Hepatic stellate cell (primary cell): ENCODE measurements at regions not wholly inside any gene's neighbourhood (a gene's known extent, or its start where the extent isn't known, plus 50 kb on each side); places are given as distances from the start of the nearest gene placed in this dataset.

Source experiments
- DNase-seq: peaks from one replicate; pipeline ENCODE4 v3.0.0; 2011; ENCODE audit warnings: low spot score

DNA sequence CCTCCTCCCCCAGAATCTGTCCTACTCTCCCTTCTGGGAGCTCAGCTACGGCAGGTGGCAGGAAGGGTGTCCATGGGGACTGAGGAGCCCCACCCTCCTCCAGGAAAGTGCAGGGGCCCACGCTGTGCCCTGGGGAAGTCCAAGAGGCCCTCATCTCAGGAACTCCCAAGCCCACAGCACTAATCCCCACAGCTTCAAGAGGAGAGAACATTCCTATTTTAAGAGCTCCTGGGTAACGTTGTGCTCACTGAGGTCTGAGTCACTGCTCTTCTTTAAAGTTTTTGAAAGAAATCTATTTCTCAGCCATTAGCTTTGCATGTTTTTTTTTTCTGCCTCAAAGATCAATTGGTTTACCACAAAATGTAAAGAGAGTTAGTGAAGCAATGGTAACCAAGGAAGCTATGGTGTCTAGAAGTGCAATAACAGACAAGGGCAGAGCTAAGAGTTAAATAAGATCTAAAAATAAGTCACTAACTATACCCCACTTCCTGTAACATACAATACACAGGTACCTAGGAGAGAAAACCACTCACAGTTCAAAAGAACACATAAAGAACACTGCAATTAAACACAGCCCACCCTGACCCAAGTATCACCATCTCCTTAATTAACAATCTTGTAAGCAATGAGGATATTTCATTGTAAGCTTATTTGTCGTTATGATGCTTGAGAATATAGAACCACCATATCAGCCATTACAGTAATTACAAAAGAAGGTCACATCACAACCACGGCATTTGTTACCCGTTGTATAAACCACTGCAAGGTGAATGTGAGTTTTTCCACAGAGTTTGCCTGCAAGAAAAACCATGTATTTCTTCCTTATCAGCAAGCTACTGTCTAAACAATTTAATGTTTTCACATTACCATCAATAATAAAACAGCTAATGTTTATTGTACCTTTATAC, 382.3 kb upstream of the SLC30A5 start:
- peak; percentile 16 for DNase-seq

DNA sequence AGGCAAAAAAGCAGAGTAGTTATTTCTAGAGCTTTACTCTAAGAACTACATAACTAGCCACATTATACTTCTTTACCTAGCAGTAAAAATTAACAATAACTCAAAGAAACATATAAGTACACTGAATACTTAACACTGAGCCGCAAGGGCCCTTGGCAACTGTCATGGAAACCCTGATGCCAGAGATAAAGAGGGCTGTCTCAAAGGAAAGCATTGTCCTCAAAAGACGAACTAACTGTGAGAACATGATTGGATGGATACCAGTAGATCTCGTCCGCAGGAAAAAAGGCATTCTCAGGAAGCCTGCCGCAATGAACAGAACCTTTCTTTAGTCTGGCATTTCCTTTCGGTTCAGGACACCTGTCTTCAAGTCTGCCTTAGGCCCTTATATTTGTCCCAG, 379.0 kb upstream of the SLC30A5 start:
- no peak for DNase-seq

DNA sequence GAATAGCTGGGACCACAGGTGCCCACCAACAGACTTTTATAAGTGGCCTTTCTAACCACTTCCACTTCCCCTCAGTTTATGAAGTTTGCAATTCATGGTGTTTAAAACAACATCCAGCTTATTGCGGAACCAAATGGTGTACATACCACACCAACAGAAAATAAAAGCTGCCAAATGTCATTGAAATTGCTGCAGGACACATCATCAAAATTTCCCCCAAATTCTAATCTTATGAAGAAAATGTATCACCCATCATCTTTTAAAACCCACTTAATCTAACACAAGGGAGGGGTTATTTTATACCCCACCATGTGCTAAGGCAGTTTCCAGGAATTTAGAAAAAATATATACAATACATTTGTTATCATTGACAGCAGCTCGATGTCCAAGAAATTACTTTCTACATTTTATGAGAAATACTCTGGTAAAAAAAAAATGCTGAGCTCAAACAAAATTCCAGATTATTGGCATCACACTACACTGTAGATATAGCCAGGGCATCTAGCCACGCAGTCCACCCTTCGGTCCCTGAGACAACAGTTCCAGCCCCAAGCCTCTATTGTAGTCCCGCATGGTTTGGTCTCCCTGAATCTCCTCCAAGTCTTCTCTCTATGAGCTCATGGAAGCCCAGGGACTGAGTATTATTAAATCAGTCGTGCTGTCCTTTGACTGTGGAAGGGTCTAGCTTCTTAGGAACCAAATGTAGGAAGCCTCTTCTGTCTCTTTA, 372.8 kb upstream of the SLC30A5 start:
- no peak for DNase-seq

DNA sequence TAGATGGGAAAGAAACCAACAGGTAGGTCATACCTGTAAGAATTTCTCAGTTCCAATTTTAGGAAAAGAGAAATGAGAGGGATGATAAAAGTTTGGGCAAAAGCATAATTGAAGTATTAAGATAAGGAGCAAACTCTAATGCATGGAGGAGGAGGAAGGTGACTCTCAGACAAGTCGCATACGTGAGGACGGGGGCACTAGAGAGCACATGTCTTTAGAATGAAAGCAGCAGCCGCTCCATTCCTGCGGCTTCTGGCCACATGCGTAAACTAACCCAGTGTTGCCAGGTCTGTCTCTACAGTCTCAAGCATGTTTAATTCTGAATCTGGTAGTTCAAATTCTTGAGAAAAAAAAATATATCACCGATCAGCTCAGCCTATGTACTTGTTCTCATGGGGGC, 371.5 kb upstream of the SLC30A5 start:
- no peak for DNase-seq

DNA sequence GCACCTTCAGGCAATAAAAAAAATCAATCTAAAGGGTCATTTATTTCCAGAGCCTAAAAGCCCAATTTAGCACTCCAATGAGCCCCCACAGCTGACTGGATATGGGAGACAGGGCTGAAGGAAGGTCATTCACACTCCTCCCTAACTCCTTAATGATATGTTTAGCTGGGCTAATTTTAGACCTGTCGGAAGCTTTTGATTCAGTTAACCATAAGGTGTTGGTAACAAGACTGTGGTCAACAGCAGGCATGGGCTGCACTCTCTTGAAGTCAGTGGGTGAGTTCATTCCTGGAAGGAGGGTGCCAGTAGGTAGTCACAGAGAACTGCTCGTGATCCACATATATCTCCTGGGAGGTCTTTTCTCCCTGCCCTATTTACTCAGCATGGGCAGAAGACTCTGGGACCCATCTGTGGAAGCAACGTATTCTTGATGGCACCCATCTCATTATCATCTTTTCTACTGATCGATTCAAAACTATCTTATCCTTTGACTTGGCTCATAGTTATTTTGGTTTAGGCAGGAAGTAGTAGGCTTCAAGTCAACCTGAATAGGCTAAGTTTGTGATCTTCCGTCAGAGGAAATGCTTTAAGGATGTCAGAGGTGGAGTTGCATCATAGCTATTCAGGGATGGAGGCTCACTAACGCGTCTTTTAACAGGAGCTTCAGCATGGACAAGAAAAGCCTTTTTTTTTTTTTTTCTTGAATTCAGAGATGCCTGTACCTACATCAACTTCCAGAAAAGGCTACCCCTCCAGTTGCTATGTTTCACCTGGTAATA, 367.7 kb upstream of the SLC30A5 start:
- no peak for DNase-seq

DNA sequence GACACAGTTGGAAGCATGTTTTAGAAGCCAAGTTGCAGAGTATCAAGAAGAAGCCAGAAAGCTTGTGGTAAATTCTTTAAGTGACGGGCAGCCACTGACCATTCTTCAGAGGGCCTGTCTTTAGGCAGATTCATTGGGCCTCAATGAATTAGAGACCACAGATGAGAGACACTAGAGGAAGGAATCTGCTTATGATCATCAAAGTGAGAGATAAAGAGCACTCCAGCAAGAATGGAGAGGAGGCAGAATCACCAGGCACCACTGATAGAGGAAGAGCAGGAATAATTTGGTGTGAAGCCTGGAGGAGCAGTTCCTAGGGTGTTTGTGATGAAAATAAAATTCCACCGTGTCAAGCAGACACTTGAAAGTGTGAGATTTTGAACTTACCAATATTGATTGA, 365.9 kb upstream of the SLC30A5 start:
- DNase-seq: no peak

DNA sequence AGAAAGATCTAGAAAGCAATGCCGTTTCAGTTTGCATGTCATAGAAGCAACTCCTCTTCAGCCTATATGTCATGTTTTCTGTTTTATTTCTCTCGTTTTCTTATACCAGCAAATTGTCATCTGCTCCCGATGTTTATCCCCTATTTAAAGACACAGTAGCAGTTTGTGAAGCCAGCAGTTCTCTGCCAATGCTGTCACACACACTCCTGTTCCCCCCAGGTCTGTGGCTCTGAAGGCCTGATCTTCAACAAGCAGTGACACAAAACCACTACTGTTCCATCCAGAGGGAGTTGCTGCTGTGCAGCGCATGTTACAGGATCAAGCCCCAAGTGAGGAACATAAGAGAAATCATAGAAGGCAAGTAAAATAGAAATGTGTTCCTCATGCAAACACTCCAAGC, 364.1 kb upstream of the SLC30A5 start:
- DNase-seq: no peak

DNA sequence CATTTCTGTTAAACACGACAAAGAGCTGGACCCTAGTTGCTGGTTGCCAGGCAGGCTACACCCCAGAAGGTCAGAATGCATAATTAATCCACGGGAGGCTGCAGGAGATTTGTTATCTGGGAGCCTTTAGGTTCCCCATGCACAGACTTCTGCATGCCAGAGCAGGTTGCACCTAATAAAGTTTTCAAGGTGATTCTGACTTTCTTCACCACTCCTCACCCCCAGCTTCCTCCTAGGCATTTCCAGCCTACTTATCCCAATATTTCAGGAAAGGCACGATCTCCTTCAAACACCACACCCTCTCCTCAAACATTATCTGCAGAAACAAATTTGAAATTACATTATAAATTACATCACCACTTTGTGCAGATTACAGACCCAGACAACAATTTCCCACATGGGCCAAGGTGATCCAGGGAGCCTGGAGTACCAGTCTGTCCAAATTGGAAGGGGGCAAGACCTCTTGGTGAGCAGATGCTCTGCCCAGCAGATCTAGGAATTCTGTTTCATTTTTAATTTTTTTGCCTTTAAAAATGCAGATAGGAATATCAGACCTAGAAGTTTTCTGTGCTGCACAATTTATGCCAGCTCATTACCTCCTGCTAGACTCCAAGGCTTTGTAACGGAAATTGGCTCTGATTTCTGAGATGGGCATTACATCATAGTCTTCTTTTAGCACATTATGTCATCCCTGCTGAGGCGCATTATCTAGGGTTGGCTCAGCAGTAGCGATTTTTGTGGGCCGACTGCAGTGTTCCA, 363.4 kb upstream of the SLC30A5 start:
- peak; percentile 79 for DNase-seq

DNA sequence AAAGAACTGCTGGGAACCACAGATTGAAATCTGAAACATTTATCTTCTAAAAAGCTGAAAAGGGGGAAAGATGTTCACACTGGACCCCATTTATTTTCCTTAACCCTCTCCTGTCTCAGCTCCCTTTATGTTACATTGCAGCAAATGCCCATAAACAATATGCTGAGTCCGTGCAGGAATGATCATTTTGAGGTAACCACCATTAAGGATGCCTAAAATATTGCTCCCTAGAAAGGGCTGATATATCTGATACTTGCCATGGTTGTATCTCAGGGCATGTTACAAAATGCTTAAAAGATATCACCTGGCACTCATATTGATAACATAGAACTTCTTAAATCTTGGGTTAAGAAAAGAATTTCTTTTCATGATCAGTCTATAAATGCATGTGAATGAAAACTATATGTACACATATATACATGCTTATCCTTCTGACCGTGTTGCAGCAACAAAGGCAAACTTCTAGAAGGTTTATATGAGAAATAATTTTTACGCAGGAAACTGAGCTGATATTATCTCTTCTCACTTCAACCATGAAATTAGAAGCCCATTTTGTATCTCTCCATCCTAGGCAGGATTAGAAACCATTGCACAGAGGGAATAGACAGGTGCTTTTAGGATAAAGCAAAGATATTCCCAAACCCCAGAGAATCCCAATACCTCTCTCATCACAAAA, 362.7 kb upstream of the SLC30A5 start:
- DNase-seq: no peak

DNA sequence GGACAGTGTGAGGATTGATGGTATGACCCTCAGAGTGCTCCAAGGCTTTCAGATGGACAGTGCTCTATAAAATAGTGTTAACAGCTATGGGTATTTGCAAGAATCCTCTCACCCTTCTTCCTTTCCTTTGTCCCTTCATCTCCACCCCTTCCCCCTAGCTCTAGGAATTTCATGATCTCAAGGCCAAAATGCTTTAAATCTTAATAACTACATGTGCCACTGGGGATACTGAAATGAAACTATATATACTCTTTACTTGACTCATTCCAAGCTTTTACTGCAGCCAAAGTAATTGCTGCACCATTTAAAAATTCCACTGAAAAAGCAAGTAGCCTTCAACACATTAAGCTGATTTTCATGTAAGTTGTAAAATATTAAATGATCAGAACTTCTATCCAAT, 361.6 kb upstream of the SLC30A5 start:
- no peak for DNase-seq

DNA sequence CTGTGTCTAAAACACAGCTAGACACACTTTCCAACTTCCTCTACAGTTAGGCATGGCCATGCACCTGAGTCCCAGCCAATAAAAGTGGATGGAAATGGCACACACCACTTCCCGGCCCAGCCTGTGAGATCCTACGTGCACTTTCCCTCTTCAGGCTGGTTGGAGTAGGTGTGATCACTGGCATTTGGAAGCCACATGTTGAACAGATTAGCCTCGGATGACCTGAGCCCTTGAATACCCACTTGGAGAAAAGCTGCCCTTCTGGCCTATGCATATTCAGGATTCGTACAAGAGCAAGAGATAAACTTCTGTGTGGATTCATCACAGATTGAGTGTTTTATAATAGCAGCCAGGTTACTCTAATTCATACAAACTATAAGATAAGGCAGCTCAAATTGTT, 359.0 kb upstream of the SLC30A5 start:
- no peak for DNase-seq

DNA sequence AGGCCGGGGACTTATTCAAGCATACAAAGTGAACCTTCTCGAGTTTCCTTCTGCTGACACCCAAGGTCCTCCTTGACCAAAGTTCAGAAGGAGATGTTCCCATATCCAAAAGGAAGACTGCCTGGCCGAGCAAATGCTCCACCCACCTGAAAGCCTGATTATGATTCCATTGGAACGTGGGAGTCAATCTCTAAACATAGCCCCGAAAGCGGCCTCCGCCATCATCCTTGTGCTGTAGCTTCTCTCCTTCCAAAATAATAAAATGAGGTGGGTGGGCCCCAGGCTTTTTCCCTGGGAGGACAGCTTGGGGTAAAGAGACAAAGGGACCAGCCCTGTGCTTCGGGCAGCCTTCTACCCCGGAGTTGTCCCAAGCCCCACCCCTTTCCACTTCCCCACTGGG, 355.6 kb upstream of the SLC30A5 start:
- DNase-seq: no peak

DNA sequence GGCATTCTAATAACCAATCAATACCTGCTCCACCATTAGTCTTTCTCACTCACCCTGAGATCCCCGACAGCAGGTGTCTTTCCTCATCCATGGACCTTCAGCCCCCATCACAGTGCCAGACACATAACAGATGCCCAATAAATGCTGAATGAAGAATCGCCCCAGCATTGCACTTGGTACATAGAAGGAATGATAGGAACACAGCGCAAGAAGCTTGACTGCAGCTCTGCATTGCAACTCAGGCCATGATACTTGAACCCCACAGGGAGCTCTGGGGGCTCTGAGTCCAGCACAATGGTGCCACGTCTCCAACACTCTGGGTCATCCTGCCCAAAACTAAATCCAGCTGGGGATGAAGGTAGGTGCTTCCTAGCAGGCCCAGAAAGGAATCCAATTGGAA, 355.0 kb upstream of the SLC30A5 start:
- DNase-seq: no peak

DNA sequence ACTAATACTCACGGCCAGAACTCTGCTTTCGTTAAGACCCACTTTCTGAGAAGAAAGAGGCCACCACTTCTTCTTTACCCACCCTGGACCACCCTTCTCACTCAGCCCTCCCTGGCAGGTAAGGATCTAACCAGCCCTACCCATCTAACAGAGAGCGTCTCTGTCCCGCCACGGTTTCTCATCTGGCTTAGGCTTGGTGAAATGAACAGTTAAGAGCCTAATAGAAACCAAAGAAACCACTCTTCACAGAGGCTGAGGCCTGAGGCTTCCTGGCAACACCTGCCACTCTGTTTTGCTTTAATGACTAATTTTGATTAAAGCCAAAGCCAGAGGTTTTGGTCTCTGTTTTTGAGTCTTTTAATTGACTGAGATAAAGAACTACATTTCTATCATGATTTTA, 354.1 kb upstream of the SLC30A5 start:
- DNase-seq: no peak

DNA sequence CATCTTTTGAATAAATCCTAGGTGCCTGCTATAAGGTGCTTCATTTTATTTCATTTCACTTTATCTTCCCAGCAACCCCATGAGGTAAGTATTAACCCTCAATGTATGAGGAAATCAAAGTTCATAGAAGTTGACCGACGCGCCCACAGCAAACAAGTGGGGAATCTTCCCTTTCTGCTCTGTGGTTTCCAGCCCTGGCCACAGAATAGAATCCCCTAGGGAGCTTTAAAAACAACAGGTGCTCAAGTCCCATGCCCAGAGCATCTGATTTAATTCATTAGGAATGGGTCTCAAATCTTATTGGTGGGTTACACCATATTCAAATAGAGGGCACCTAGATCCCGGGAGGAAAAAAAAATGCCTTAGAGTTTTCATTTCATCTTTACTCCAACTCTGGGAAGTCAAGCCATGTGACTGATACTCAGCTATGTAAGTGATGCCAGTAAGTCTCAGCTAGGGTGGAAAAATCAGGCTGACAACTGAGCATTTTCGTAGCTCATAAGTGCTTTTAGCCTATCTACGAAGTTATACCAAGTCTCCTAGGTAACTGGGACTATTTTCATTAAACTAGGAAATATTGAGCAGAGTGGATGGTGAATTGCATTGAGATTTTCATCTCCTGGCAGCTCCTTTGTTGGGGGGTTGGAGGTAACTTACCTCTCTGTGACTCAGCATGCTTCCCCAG, 353.4 kb upstream of the SLC30A5 start:
- DNase-seq: no peak

DNA sequence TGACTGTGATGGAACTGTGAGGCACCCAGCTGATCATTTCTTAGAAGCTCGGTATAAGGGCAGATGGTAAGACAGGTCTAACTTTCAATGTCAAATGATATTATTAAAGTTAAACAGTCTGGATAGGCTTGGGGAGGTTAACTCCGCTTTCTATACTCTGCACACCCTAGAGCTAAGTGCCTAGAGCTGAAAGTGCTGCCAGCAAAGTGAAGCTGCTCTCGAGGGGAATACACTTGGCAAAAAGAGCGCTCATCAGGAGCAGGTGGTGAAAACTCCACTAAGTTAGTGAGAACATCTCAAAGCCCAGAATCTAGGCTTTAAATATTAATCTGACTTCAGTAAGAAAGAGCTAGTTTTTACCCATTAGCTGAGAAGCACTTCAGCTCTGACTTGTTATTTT, 349.6 kb upstream of the SLC30A5 start:
- DNase-seq: no peak

DNA sequence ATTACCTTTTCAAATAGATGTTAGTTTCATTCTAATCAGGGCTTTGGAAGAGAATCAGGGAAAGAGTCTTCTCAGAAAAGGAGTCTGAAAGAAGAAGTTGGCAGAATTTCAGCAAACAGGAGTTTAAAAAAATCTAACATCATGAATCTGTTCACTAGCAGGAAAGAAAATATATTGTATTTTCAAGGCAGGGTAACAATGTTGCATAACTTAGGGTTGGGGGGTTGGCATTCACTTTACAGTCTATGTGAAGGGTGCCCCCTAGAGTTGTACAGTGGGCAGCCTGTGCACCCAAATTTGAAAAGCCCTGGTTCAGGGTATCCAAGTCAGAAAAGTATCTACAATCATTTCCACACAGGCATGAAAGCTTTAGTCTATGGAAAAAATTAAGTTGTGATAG, 348.4 kb upstream of the SLC30A5 start:
- peak; percentile 4 for DNase-seq

DNA sequence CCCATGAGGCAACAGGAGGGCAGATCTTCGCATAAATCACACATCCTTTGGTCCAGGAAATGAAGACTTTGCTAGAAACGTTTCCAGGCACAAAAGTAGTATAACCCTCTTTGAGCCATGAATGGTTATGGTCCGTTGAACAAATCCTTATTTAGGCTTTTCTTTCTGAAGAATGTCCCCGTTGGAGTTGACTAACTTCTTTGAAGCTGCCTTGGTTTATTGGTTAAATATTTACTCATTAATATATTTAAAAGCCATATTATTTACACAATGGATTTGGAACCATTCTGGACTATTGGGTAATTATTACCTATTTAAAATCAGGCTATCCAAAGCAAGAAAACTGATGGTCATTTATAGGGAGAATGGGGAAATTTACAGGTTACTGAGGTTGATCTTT, 347.6 kb upstream of the SLC30A5 start:
- no peak for DNase-seq

DNA sequence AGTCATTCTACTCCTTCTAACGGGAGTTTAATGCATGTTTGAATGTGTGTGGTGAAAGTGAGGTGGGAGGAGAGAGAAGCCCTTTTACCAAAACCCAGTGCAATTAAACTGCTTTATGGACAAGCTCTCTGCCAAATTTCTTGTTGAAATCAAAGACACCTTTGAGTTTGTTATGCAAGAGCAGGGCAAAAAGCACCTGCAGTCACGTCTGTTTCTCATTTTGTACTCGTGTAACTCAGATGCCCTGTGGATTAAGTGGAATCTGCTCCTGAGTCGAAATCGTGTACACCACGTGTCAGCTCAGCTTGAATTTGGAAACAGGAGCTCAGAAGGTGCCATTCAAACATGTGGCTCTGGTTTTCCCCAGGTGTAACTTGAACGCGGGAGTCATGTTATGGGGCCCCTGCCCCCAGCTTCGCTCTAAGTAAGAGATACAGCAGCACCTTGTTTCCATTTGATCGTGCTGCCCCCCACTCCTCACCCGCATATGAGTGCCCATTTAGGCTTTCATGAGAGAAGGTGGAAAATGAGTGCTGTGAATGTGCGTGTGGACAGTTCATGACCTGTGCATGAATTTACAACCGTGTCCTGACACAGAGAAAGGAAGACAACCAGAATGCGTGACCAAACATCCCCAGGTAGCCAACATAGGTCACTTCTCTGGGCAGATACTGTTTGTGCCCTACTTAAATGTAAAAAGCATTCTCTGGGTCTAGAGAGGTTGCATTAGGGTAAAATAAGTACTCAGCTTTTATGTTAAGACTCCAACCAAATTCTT, 347.0 kb upstream of the SLC30A5 start:
- DNase-seq: no peak

DNA sequence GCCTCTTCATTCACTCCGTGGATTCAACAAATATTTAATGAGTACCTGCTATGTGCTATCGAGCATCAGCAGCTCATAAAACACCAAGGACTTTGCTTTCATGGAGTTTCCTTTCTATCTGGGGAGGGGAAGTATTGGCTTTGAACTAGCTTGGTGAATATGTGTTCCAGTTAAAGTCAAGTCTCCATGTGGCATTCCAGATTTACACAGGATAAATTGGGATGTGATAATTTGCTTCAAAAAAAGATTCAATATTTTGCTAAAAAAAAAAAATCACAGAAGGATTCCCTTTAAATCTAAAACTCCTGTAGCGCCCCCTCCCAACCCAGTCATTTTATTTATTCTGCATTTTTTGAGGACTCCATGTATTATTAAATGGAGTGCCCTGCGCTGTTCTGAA, 346.3 kb upstream of the SLC30A5 start:
- no peak for DNase-seq
